HepG2 (cell line): ENCODE measurements at regions not wholly inside any gene's neighbourhood (a gene's known extent, or its start where the extent isn't known, plus 50 kb on each side); places are given as distances from the start of the nearest gene placed in this dataset.
"Not testable (repeated sequence)": the region's sequence is repeated elsewhere in the genome, so short reads cannot be mapped to it uniquely, and the experiment has no call there.

Source experiments
- ATAC-seq: fragments of 200-7000 bp; cut with Tn5 transposase; 3 replicates; pipeline ENCODE4 v1.9.1; 2020; ENCODE audit warnings: mild to moderate bottlenecking, moderate library complexity
- BruUV-seq: library from RNA; stranded (reverse); fragments of 400-500 nt; replicated peaks from 2 replicates; lab custom pipeline; 2021; lab: Mats Ljungman, UMichigan
- CTCF ChIA-PET: fragments of 300-600 bp; formaldehyde crosslinking; extraction: SDS; loops from one replicate; lab custom pipeline; 2021; ENCODE audit warnings: low total read pairs, inconsistent platforms, low intra/inter-chr PET ratio; lab: Yijun Ruan, JAX
- POLR2A ChIA-PET: fragments of 350-600 bp; sonication (Branson Sonifier 250); formaldehyde crosslinking; loops from one replicate; lab custom pipeline; 2020; ENCODE audit warnings: antibody characterized with exemption, inconsistent platforms; lab: Yijun Ruan, JAX
- DNase-seq: peaks from one replicate; pipeline ENCODE4 v3.0.0-alpha.2; 2015; ENCODE audit warnings: low spot score
- FAIRE-seq: peaks from 3 replicates; lab custom pipeline; 2011; peaks lifted over from hg19 to GRCh38; lab: Jason Lieb, UNC
- H2AFZ ChIP-seq: one replicate; pipeline ENCODE4 v1.6.1; 2011; ENCODE audit warnings: low read length, inconsistent platforms
- H3K27ac ChIP-seq: fragments of 300-600 bp; 3 replicates; pipeline ENCODE4 v1.8.0; 2011; ENCODE audit warnings: mixed run types, mild to moderate bottlenecking, mixed read lengths, low read length, inconsistent platforms; ENCODE audit not compliant: insufficient read depth; ENCODE audit errors: extremely low read length
- H3K27me3 ChIP-seq, 2 experiments: fragments of 200-600 bp in 1 of 2; 2 replicates in 1 of 2; 3 replicates in 1 of 2; pipeline versions ENCODE4 v1.6.0 to v1.8.0; 2011; ENCODE audit warnings: low read length in 2 of 2, mild to moderate bottlenecking in 2 of 2, moderate library complexity in 2 of 2, inconsistent platforms in 1 of 2; ENCODE audit not compliant: insufficient read depth in 2 of 2, control insufficient read depth in 1 of 2
- H3K36me3 ChIP-seq, 2 experiments: fragments of 200-600 bp in 1 of 2; replicated peaks in 1 of 2; 2 replicates in 1 of 2; 3 replicates in 1 of 2; pipeline versions ENCODE4 v1.5.1 to v1.8.0; 2011; ENCODE audit warnings: low read length in 2 of 2, inconsistent platforms in 1 of 2; ENCODE audit not compliant: insufficient read depth in 2 of 2, control insufficient read depth in 1 of 2
- H3K4me1 ChIP-seq: 2 replicates; pipeline ENCODE4 v1.5.1; 2012; ENCODE audit warnings: low read length, inconsistent platforms; ENCODE audit not compliant: insufficient read depth
- H3K4me2 ChIP-seq: 2 replicates; pipeline ENCODE4 v1.6.0; 2011; ENCODE audit warnings: low read depth, low read length, inconsistent platforms
- H3K4me3 ChIP-seq, 3 experiments: fragments of 200-600 bp in 1 of 3; sonication (generic), shearing (Covaris generic) in 1 of 3; replicated peaks in 1 of 3; 2 replicates each; pipeline ENCODE4 v1.5.1; 2011 to 2016; ENCODE audit warnings: low read length in 3 of 3, inconsistent platforms in 2 of 3, low read depth in 2 of 3, mild to moderate bottlenecking in 2 of 3, control low read depth in 1 of 3, mixed read lengths in 1 of 3; ENCODE audit not compliant: insufficient read depth in 1 of 3
- H3K79me2 ChIP-seq: one replicate; pipeline ENCODE4 v1.6.1; 2011; ENCODE audit warnings: low read length, inconsistent platforms; ENCODE audit not compliant: insufficient read depth
- H3K9ac ChIP-seq: 2 replicates; pipeline ENCODE4 v1.6.0; 2011; ENCODE audit warnings: mild to moderate bottlenecking, low read depth, low read length, inconsistent platforms; ENCODE audit not compliant: insufficient read depth
- H3K9me3 ChIP-seq: 2 replicates; pipeline ENCODE4 v1.5.1; 2012; ENCODE audit warnings: mild to moderate bottlenecking, low read length
- H4K20me1 ChIP-seq: 2 replicates; pipeline ENCODE4 v1.6.0; 2011; ENCODE audit warnings: inconsistent platforms, mild to moderate bottlenecking, low read length, moderate library complexity; ENCODE audit not compliant: insufficient read depth
- HNRNPH1 ChIP-seq: fragments of 200-400 bp; formaldehyde crosslinking; optimal IDR thresholded peaks from 2 replicates; pipeline ENCODE3; 2017; ENCODE audit warnings: mild to moderate bottlenecking, low read depth, low read length
- NFYC ChIP-seq: IDR thresholded peaks from 2 replicates; pipeline ENCODE4 v1.6.1; 2016; ENCODE audit warnings: missing genetic modification reagents, missing compliant biosample characterization
- RAD51 ChIP-seq: fragments of 450-650 bp; IDR thresholded peaks from 2 replicates; pipeline ENCODE4 v1.6.1; 2016; ENCODE audit warnings: borderline replicate concordance
- TGIF2 ChIP-seq: IDR thresholded peaks from 2 replicates; pipeline ENCODE4 v1.6.1; 2016; ENCODE audit warnings: control low read depth, missing compliant biosample characterization
- ZFP36L1 ChIP-seq: sonication (generic); formaldehyde crosslinking; IDR thresholded peaks from 2 replicates; pipeline ENCODE4 v1.8.0; 2022; ENCODE audit warnings: mild to moderate bottlenecking, missing genetic modification reagents, moderate library complexity
- ZNF362 ChIP-seq: sonication (generic); formaldehyde crosslinking; IDR thresholded peaks from 2 replicates; pipeline ENCODE4 v1.4.0; 2020; ENCODE audit warnings: missing genetic modification reagents, mild to moderate bottlenecking, borderline replicate concordance
- ZNF557 ChIP-seq: sonication (generic); formaldehyde crosslinking; IDR thresholded peaks from 2 replicates; pipeline ENCODE4 v1.4.0; 2020; ENCODE audit warnings: missing genetic modification reagents
- ZXDC ChIP-seq: sonication (generic); formaldehyde crosslinking; IDR thresholded peaks from 2 replicates; pipeline ENCODE4 v1.5.0; 2020; ENCODE audit warnings: mild to moderate bottlenecking, missing genetic modification reagents
- WGBS: methylation state at CpG from one replicate; pipeline ENCODE4 v1.1.6; 2017; ENCODE audit warnings: low lambda C conversion rate; 5-methylcytosine and 5-hydroxymethylcytosine counted together
- in situ Hi-C: cut with HindIII; loops from 2 replicates; pipeline ENCODE4 v1.10.0; 2017; ENCODE audit warnings: low pct_unique_long_range_greater_than_20kb; ENCODE audit not compliant: extremely low pct_ligation_motif_present
- intact Hi-C: fragments of 100-400 bp; cut with micrococcal nuclease; formaldehyde crosslinking; loops from one replicate; pipeline ENCODE4 v1.10.0; 2022; ENCODE audit not compliant: unreplicated experiment

GRCh38 chr7:29749701-29750321 is 56.5 kb upstream of the WIPF3 start:
- Histone ChIP-seq H4K20me1 (no peaks in the 10 kb centered on the region), H3K36me3 (no peaks in the 10 kb centered on the region), H3K4me3 (no peak overlapping the region), H3K27ac (no peak overlapping the region), H3K79me2 (no peaks in the 10 kb centered on the region), H3K4me2 (no peak overlapping the region), H3K9ac (no peak overlapping the region), H3K4me1 (peaks cover 13% of the 10 kb centered on the region), H3K9me3 (no peaks in the 10 kb centered on the region), H3K27me3 (peaks cover 0 to 7% of the 10 kb centered on the region in 2 experiments; a peak in 1 of 5 replicates), H2AFZ (no peak overlapping the region)
- DNase-seq, result no peak
- in situ Hi-C loops (no loop called here), intact Hi-C loops (no loop called here)
- 20% methylated on average over 7 of the region's 7 CpGs for WGBS
- FAIRE-seq, result no peak
- ATAC-seq, result no peak
- TF ChIP-seq HNRNPH1, result no peak
- no peak for TF ChIP-seq RAD51
- no peak for TF ChIP-seq TGIF2 (CRISPR knock-in tag)
- TF ChIP-seq ZNF362 (CRISPR knock-in tag), result no peak
- TF ChIP-seq ZNF557 (CRISPR knock-in tag), result no peak
- no peak for TF ChIP-seq ZXDC (CRISPR knock-in tag)
- no peak for TF ChIP-seq NFYC (CRISPR knock-in tag)
- TF ChIP-seq ZFP36L1 (CRISPR knock-in tag), result no peak
- ChIA-PET POLR2A (no interaction called here), CTCF (no interaction called here)
- BruUV-seq, result no TSS peak

- H2AFZ ChIP-seq, ATAC-seq, H3K9me3 ChIP-seq, H3K36me3 ChIP-seq, DNase-seq, H3K4me2 ChIP-seq, FAIRE-seq, H3K27ac ChIP-seq, H4K20me1 ChIP-seq, intact Hi-C loops, CTCF ChIA-PET, H3K9ac ChIP-seq, in situ Hi-C loops, H3K27me3 ChIP-seq, POLR2A ChIA-PET, H3K79me2 ChIP-seq, H3K4me3 ChIP-seq, BruUV-seq: not testable (repeated sequence)
- 1% methylated on average over 4 of the region's 4 CpGs for WGBS
- peaks cover 13% of the 10 kb centered on the region for H3K4me1 ChIP-seq
These were observed 55.9 kb upstream of the WIPF3 start for GRCh38 chr7:29750373-29750940.

- peaks cover 13% of the 10 kb centered on the region for H3K4me1 ChIP-seq
- H3K9ac ChIP-seq, DNase-seq, H3K4me2 ChIP-seq, ATAC-seq, CTCF ChIA-PET, H3K36me3 ChIP-seq, POLR2A ChIA-PET, H3K4me3 ChIP-seq, BruUV-seq, H3K27ac ChIP-seq, H4K20me1 ChIP-seq, H3K79me2 ChIP-seq, in situ Hi-C loops, H3K9me3 ChIP-seq, H2AFZ ChIP-seq, H3K27me3 ChIP-seq, FAIRE-seq, intact Hi-C loops: not testable (repeated sequence)
- 42% methylated on average over 4 of the region's 4 CpGs for whole genome bisulfite sequencing
These were observed 55.3 kb upstream of the WIPF3 start for GRCh38 chr7:29751012-29751411.
